Activated CD4-positive, alpha-beta T cell treated with anti-CD3 and anti-CD28 coated beads, Interleukin-10, Interleukin-2, amounts not matched to agents 100 ng/mL and 50 ng/mL, durations not matched to agents 16 hours and 8 hours (primary cell): ENCODE measurements at regions not wholly inside any gene's neighbourhood (a gene's known extent, or its start where the extent isn't known, plus 50 kb on each side); places are given as distances from the start of the nearest gene placed in this dataset.

Source experiments
- DNase-seq: peaks from one replicate; pipeline ENCODE4 v3.0.0-alpha.2; 2020

DNA sequence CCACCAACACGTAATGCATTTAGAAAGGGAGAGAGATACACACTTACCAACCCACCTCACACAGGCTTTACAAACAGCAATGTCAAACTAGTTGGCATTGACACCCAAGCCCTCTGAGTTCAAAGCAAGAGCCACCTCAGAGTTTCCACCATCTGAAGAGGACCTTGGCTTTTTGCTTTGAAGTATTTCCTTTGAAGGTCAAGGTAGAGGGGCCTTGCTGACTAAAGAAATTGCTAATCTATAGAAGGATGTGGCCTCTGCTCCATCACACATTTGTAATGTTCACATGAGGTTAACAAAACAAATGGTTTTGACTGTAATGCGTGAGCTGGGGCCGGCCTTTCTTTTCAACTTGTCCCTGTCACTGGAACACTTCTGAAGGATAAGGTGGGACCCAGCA, 117.7 kb downstream of the POLR2M start:
- peak; percentile 17 for DNase-seq

DNA sequence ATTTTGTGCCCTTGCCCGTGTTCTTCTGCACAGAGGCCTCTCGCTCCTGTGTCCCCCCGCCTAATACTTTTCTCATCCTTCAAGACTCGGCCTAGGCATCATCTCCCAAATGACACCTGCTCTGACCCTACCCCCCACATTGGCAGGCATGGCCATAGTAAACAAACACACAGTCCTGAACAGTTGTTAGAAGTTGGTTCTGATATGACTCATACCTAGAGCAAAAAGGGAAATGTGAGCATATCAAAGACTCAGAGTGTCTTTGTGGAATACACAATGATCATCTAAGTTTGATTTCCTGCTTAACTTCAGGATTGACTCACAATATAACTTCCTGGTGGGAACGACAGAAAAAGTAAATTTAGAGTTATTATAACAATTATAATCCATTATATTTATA, 120.5 kb downstream of the POLR2M start:
- peak; percentile 38 for DNase-seq

DNA sequence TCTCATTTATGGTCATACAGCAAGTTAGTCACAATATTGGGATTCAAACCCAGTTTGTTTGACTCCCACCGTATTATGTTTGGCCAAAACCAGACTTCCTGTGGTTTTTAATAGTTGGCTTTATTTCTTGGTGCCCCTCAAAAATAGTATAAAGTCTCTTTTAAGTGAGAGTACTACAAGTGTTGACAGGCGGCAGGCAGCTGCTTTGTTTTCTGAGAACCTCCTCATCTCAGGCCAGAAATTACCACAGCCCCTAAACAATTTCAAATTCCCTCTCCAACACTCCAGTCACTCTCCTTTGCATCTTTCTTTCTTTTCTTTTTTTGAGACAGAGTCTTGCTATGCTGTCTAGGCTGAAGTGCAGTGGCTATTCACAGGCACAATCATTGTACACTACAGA, 121.5 kb downstream of the POLR2M start:
- DNase-seq: no peak

DNA sequence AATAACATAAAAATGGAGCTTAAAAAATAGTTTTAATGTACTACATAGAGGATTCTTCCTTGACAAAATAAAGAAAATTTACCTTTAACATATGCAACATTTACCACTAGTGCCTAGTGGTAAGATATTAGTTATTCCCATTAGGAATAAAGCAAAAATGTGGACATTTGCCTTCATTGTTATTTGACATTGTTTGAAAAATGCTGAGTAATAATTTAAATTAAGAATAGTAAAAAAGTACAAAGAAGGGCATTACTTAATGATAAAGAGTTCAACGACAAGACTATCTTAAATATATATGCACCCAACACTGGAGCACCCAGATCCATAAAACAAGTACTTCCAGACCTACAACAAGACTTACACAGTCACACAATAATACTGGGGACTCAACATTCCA, 125.7 kb downstream of the POLR2M start:
- no peak for DNase-seq

DNA sequence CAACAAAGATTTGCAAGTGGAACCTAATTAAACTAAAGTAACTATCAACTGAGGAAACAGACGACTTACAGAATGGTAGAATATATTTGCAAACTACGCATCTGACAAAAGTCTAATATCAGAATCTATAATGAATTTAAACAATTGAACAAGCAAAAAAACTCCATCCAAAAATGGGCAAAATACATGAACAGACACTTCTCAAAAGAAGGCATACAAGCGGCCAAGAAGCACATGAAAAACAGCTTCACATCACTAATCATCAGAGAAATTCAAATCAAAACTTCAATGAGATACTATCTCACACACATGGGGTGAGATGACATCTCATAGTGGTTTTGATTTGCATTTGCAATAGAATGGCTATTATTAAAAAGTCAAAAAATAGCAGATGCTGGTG, 128.6 kb downstream of the POLR2M start:
- DNase-seq: no peak

DNA sequence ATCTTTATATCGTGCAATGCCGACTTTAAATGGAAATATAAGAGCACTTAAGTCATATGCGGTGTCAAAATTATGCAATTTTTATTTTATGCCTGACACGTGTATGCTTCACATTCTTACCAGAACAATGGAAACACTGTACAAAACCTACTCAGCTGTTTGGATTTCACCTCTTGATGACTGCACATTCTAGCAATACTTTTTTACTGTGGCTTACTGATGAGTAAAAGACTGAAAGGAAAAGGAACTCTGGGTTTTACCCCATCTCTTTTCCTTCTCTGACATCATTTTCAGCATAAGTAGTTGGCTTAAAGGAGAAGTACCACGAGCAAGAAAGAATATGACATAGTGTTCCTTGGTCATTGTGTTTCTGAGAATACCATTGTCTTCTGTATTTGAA, 142.8 kb downstream of the POLR2M start:
- peak; percentile 5 for DNase-seq

DNA sequence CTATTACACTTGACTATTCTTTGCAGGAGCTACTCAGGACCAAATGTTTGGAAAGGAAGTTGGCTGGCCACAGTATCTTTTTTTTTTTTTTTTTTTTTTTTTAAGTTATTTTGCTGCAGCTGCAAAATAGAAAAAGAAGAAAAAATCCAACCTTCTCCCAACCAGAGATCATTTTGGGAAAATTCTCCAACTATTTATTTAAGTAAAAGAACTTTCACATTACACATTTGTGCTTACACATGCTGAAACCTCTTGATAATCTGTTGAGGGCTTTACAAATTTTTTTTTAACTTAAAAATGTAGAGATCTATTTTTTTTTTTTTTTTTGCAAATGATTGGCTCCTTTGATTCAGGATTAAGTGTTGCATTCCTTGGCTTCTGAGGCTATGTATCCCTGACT, 148.0 kb downstream of the POLR2M start:
- DNase-seq: no peak

DNA sequence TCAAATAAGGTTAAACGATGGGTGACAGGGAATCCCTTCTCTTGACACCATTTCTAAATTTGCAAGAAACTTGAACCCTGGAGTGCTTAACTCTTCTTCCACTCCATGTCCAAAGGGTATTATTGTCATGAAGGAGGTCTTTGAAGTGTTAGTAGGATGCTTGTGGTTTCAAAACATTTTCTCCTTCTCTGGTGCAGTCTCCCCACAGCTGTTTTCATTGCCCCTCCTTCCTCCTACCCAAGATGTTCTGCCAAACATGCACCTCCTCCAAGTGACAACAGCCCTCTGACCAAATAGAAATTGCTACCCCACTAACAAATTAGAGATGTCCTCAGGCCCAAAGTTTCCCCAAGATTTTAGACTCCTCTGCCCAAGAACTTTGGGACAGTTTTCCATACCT, 151.4 kb downstream of the POLR2M start:
- DNase-seq: no peak

DNA sequence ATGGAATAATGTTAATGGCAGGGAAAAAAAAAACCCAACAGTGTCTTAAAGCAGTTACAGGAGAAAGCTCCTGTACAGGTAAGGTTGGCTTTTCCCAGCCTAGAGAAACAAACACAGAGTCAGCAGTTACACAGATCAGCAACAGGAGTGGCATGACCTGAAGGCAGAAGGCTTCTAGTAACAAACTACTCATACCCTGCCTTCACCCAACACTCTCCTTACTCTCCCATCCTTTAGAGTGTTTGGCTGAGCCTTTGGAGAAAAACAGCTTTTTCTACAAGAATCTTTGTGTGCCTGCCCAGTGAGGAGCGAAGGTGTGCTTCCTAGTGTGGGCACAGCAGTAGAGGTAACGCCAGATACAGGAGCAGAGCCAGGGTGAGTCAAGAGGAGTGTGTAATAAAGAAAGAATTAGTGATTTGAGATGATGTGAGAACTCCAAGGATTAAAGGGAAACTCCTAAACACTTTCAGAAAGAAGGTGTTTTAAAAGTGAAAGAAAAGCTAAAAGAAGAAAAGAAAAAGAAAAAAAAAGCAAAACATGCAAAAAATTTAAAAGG, 152.7 kb downstream of the POLR2M start:
- DNase-seq: no peak

DNA sequence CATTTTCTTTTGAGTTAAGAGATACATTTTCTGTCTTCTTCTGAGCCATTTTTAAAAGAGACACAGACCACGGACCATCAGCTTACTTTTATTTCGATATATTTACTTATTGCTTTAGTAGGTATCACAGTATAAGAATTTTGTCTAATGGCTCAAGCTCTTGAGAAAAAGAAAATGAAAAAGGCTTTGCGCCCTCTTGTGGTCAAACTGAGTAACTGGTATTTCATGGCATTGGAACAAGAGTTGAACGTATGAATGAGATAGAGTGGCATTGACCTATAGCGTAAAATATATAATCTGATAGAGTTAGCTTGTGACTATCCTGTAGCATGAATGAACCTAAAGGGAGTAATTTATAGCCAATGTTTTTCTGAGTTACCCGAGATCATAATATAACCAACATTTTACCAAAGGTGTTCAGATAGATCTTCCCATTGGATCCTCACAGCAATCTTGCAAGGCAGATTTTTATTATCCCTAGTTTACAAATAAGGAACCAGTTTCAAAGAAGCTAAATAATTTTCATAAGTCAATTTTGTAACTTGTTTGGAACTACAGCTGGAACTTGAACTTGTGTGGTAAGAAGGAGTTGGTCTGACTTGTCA, 154.6 kb downstream of the POLR2M start:
- peak; percentile 53 for DNase-seq

DNA sequence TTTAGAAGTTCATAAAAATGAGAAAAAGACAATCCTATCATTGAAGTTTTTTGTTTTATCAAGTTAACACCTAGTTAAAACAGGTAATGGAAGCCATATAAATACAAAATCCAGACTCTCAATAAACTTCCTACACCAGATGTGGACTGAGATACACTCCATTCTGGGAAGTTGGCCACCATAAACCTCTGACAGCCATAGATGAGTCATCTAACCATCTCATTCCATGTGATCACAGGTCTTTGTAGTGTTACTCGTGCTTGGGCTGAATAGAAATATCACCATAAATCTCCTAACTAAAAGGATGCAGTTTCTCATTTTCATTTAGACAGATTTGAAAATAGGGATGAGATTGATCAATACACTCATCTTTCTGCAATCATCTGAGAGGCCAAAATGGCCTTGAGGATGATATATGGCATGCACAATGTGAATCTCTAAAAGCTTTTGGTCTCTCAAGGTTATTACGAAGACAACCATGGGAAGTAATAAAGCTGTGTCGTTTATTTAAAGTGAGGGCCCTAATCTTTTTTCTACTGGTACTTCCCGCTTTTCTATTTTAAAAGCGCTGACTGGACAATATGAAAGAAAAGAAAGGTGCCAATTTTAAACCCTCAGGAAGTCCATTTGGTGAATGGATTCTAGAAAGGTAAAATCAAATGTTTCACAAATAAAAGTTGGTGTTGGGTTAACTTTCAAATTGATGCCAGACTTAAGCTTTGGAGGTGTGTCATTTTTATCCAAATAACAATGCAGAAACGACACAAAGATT, 155.5 kb downstream of the POLR2M start:
- no peak for DNase-seq

DNA sequence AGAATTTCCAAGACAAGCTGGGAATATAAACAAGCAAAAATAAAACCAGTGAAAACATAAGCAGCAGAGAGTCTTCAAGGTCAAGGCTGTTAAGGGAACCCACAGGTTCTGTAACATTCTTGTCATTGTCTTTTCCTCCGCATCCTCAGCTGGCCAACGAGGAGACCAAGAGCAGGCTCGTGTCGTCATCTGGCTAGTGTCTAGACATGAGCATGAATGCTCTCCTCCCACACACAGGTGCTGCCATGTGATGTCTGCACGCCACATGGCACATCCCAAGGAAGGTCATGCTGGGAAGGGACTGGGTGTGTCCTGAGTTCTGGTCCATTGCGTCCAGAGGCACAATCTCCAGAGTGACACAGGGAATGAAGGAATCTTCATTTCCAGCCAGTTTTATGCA, 156.2 kb downstream of the POLR2M start:
- DNase-seq: no peak

DNA sequence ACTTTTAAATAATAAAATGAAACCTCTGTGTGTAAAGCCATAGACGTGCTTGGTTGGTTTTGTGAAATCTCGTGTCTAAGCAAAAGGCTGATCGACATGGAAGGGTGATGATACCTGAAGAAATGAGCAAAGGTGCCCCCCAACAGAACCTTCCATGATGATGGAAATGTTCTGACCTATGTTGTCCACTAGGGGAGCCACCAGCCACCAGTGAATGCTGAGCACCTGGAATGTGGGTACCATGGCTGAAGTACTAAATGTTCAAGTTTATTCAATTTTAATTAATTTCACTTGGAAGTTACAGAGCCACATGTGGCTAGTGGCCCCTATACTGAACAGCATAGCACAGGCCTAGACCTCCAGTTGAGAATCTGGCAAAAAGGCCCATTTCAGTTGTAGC, 158.8 kb downstream of the POLR2M start:
- DNase-seq: peak; percentile 7

DNA sequence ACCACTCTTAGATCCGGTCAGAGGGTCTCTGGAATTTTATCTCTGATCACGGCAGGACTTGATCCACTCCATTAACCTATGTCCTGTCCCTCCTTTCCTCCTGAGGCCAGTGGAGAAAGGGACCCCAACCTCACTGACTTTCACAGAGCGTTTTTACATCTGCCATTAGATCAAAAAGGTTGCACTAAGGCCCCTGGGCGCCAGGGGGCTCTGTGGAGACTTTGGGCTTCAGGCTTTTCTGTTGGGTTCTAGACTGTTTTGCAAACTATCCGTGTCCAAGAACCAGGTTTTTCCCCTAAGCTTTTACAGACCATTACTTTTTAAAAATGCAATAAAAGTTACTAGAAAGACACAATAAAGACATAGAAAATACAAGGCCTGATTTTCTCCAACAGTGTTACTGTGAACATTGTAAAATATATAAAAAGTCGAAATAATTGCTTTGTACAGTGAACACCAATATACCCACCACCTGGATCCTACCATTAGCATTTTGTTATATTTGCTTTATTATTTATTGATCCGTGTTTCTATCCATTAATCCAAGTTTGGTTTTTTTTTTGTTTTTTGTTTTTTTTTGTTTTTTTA, 159.7 kb downstream of the POLR2M start:
- DNase-seq: peak; percentile 58

DNA sequence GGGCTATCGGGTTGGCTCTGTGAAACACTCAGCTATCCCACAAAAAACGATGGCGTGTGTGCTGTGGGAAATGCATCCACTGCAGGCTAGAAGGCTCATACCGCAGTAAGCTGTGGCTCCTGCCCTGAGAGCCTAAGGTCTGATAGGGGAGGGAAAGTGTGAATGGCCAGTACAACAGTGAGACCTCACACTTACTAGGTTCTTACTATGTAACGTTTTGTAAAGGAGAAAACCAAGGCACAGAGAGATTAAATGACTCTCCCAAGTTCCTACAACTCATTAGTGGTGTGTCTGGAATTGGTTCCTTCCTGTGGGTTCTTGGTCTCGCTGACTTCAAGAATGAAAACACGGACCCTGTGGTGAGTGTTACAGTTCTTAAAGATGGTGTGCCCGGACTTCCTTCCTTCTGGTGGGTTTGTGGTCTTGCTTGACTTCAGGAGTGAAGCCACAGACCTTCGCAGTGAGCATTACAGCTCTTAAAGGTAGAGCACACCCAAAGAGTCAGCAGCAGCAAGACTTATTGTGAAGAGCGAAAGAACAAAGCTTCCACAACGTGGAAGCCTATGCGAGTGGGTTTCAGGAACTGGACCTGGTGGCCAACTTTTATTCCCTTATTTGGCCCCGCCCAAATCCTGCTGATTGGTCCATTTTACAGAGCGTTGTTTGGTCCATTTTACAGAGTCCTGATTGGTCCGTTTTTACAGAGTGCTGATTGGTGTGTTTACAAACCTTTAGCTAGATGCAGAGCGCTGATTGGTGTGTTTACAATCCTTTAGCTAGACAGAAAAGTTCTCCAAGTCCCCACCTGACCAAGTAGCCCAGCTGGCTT, 161.7 kb downstream of the POLR2M start:
- peak; percentile 41 for DNase-seq

DNA sequence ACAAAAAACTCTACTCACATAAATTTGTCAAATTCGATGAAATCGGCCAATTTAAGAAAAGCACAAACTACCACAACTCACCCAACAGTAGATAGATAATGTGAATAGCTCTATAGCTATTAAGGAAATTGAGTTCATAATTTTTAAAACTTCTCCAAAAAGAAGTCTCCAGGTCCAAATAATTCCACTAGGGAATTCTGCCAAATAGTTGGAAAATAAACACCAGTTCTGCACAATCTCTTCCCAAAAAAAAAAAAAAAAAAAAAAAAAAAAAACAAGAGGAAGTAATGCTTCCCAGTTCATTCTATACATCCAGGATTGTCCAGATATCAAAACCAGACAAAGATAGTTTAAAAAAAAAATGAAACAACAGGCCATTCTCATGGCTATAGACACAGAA, 164.2 kb downstream of the POLR2M start:
- DNase-seq: no peak

DNA sequence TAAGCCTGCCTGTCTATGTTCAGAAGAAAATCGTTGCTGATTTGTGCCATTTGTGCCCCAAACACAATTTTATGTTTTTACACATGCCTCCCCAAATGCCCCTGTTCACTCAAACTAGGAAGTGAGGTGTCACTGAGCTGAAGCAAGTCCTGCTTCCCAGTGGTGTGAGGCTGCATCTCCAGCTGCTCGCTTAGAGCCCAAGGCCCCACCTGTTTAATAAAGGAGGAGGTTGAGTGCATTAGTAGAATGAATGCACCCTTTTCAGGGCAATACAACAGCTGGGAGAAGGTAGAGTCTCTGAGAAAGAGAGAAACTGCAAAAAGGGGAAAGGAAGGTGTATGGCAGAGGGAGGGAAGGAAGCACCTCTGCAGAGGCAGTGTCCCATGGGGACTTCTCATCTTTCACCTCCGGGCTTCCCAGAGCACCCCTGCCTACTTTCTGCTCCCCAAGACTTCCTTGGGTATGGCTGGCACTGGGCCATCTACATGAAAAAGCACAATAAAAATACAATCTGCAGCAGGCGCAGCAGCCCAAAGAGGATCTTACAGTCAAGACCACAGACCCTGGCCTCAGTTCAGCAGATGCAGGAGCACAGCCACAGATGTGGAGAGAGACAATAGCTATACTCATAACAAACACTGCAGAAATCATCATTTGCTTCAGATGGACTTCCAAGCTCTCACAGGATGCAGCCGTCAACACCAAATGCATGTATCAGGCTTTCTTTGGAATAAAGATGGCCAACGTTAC, 165.9 kb downstream of the POLR2M start:
- DNase-seq: no peak

DNA sequence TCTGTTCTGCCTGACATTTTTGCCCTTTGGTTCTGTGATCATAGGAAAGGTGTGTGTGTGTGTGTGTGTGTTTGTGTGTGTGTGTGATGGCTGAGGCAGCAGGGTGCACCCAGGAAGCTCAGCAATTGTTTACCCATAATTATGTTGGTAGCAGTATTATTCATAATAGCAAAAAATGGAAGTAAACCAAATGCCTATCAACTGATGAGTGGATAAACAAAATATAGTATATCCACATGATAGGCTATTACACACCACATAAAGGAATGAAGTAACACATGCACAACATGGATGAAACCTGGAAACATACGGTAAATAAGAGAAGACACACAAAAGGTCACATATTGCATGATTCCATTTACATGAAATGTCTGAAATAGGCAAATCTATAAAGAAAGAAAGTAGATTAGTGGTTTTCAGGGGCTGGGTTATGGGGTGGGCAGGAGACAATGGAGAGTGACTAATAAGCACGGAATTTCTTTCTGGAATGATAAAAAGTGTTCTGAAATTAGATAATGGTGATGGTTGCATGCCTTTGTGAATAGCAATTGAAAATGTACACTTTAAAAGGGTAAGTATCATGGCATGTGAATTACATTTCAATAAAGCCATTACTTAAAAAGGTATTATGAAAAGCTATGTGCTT, 167.2 kb downstream of the POLR2M start:
- DNase-seq: no peak

DNA sequence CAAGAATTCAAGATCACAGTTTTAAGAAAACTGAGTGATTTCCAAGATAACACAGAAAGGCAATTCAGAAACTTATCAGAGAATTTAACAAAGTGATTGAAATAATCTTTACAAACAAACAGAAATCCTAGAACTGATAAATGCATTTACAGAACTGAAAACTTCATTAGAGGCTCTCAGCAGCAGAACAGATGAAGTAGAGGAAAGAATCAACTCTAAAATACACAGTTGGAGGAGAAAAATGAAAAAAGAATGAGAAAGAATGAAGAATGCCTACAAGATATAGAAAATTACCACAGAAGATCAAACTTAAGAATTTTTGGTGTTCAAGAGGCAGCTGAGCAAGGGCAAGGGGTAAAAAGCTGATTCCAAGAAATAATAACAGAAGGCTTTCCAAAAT, 168.8 kb downstream of the POLR2M start:
- DNase-seq: no peak

DNA sequence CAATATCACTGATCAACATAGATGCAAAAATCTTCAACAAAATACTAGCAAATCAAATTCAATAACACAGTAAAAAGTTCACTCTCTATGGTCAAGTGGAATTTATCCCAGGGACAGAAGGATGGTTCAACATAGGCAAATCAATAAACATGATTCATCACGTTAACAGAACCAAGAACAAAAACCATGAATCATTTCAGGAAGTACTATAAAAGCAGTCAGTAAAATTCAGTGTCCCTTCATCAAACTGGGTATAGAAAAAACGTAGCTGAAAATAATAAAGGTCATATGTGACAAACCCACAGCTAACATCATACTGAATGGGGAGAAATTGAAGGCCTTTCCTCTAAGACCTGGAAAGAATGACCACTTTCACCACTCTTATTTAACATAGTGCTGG, 172.1 kb downstream of the POLR2M start:
- DNase-seq: no peak

DNA sequence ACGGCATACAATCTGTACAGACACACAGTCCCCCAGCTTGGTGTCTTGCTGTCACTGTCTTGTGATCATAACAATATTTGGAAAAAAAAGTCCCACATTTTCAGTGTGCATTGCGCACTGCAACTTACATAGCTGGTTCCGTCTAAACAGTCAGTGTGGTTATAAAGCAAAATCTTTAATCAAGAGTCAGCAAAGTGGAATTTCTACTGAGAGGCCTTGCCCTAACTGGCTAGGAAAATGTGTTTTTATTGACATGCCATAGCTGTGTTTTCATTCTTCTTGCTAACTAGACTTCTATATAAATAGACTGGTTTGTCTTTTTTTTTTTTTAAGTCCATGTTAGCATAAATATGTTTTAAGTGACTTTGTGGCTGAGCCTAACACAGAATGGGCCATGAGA, 174.8 kb downstream of the POLR2M start:
- no peak for DNase-seq

DNA sequence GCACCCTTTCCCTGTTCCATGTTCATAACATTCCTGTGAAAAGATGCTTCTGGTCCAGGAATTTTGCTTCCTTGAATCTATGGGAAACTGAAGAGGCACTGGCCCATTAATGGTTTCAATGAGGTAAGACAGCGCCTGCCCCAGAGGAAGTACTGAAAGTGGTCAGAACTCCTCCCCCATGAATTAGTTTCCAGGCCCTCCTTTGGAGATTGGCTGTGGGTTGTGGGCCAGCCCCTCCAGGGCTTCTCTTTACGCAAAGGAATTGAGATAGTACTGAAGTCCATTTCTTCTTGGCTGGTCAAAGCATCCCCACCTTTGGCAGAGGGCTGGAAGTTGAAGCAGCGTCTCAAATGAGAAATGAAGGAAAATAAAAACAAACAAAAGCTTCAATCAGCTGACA, 175.5 kb downstream of the POLR2M start:
- DNase-seq: no peak
